PC-9 (cell line): ENCODE measurements at regions not wholly inside any gene's neighbourhood (a gene's known extent, or its start where the extent isn't known, plus 50 kb on each side); places are given as distances from the start of the nearest gene placed in this dataset.

Experiments used
- CTCF ChIP-seq: fragments of 200-600 bp; sonication (generic); conservative IDR thresholded peaks from 2 replicates; pipeline ENCODE4 v1.6.1; 2017; ENCODE audit warnings: mixed run types, antibody characterized with exemption, mild to moderate bottlenecking, moderate library complexity
- EZH2 ChIP-seq: fragments of 200-600 bp; sonication (generic); IDR thresholded peaks from 2 replicates; pipeline ENCODE4 v1.8.0; 2017; ENCODE audit warnings: antibody characterized with exemption, low read depth

- TF ChIP-seq EZH2 (no peak), CTCF (no peak)
These were observed 51.1 kb upstream of the ADARB2 start for GRCh38 chr10:1788401-1788800.
